NCI-H1417 treated with DMSO at 0.1 percent for 48 hours (cell line): ENCODE measurements at regions not wholly inside any gene's neighbourhood (a gene's known extent, or its start where the extent isn't known, plus 50 kb on each side); places are given as distances from the start of the nearest gene placed in this dataset.

ENCODE experiments used
- DNase-seq: peaks from one replicate; lab custom pipeline; 2025; lab: John Stamatoyannopoulos, UW

DNA sequence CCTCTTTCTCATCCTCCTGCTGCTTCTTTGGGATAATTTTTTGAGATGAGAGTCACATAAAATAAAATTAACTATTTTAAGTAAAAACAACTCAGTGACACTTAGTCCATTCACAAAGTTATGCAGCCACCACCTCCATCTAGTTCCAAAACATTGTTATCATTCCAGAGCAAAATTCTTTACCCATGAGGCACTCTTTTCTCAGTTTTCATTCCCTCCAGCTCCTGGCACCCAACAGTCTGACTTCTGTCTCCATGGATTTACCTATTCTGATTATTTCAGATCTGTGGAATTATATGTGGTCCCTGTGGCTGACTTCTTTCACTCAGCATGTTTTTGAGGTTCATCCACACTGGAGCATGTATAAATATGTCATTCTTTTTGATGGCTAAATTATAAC is 239.9 kb upstream of the DYNLRB2 start:
- DNase-seq = no peak

- DNase-seq = no peak
These were observed 240.3 kb upstream of the DYNLRB2 start for GRCh38 chr16:80300456-80300855.

GRCh38 chr16:80299416-80299815 is 241.4 kb upstream of the DYNLRB2 start:
- DNase-seq = no peak

DNA sequence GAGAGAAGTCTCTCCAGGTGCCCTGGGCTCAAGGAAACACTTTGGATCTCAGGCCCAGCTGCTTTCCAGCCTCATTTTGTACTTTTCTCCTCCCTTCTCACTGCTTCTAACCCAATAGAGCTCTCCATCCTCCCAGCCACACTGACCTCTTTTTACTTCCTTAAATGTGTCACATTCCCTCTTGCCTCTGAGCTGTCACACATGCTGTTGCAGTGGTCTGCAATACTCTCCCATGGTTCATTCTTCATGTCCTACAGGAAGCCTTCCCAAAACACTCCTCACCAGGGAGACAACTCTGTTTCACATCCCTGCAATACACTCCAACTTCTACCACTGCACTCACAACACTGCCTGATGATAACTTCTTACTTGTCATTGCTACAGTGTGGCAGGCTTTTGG is 242.1 kb upstream of the DYNLRB2 start:
- DNase-seq = no peak

DNA sequence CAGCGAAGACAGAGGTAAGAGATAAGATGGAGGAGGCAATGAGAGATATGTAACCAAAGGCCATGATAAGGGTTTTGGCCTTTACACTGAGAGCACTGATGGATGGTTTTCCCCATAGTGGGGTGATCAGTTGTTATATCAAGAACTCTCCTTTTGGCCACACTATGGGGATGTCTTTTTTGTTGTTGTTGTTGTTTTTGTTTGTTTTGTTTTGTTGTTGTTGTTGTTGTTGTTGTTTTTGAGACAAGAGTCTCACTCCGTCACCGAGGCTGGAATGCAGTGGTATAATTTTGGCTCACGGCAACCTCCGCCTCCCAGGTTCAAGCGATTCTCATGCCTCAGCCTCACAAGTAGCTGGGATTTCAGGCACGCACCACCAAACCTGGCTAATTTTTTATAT is 244.8 kb upstream of the DYNLRB2 start:
- no peak for DNase-seq

DNA sequence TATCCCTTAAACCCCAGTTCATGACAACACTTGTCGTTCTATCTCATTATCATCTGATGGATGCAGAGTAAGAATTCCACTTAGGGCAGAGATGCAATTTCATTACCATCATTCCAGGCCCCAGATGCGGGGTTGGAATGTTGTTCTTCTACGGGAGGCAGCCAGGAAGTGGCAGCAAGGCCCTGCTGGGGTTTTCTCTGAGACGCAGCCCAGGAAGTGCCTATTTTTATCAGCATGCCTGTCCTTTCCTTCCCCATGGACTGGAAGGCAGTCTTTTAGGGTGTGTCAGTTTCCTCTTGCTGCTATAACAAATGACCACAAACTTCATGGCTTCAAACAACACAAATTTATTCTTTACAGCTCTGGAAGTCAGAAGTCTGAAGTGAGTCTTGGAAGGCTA is 246.6 kb upstream of the DYNLRB2 start:
- no peak for DNase-seq

DNA sequence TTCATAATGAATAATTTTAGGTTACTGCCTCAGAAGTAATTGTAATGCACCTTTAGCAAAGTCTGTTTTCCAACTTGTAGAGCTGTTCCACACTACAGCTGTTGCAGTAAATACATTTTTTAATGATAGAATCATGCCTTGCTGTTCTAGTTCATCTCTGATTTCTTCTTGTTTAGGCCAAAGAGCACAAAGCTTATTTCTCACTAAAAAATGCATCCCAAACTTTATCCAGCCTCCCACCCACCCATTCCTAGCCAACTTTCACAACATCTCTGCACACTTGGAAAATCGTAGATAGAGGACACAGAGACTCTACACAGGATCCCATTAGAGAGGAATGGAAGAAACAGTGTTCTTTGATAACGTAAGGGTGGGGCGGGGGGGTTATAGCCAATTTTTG is 252.2 kb upstream of the DYNLRB2 start:
- no peak for DNase-seq

DNA sequence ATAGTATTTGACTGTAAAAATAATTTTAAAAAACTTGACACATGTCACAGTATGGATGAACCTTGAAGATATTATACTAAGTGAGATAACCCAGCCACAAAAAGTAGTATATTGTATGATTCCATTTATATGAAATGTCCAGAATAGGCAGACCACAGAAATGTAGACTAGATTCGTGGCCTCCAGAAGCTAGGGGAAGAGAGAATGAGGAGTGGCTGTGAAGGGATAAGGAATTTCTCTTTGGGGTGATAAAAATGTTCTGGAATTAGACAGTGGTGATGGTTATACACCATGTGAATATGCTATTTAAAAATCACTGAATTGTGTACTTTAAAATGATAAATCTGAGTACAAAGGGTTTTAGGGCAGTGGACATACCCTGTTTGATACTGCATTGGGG is 253.1 kb upstream of the DYNLRB2 start:
- DNase-seq = no peak

GRCh38 chr16:80285104-80285503 is 255.7 kb upstream of the DYNLRB2 start:
- DNase-seq = no peak

DNA sequence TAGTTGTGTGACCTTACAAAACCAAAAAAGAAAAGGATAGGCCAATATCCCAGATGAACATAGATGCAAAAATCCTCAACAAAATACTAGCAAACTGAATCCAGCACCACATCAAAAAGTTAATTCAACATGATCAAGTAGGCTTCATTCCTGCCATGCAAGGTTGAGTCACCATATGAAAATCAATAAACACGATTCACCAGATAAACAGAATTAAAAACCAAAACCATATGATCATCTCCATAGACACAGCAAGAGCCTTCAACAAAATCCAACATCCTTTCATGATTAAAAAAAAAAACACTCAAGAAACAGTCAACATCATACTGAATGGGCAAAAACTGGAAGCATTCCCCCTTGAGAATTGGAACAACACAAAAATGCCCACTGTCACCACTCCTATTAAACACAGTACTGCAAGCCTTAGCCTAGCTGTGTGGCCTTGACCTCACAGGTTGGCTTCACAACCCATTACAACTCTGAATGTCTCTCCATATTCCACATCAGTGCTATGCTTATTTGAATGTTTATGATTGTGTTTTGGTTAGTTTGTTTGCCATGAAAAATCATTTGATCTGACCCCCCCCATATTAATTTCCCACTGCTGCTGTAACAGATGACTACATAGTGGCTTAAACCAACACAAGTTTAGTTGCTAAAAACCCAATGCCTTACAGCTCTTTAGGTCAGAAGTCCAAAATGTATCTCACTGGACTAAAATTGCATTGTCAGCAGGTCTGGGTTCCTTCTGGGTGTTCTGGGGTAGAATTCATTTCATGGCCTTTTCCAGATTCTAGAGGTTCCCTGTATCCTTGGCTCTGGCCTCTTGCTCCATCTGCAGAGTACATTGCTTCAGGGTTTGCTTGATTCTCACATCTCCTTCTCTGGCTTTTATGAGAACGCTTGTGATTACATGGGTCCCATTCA is 257.1 kb upstream of the DYNLRB2 start:
- DNase-seq = no peak

DNA sequence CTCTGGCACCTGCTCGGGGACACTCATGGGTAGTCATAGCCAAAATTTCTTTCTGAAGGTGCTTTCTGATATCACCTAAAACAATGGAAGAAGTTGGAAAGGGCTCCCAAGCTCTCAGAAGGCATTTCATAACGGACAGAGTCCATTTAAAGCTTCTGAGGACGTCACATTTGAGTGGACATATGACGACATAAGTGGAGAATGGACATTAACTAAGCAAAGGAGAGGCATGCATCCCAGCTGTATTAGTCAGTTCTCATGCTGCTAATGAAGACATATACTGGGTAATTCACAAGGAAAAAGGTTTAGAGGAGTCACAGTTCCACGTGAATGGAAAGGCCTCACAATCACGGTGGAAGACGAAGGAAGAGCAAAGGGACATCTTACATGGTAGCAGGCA is 260.2 kb upstream of the DYNLRB2 start:
- DNase-seq = no peak

- no peak for DNase-seq
These were observed 261.1 kb upstream of the DYNLRB2 start for GRCh38 chr16:80279656-80280055.

DNA sequence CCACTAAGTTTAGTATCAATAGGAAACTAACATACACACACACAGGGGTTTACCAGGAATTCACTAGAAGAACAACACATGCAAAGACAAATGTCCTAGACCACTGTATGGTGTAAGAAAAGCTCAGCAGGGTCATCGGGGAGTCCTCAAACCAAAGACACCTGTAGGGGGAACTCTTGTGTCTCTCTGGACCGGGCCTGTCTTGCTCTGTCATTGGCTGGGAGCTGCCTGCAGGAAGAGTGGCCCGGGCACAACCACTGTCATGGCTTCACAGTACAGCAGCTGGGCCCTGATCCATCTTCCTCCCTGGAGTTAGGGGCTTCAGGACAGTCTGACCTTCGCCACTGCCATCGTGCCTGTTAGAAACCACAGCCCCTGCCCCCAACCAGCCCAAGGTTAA is 263.6 kb upstream of the DYNLRB2 start:
- no peak for DNase-seq

- DNase-seq = no peak
These were observed 266.1 kb upstream of the DYNLRB2 start for GRCh38 chr16:80274576-80275191.

GRCh38 chr16:80273635-80274538 is 266.9 kb upstream of the DYNLRB2 start:
- DNase-seq = no peak

GRCh38 chr16:80265624-80266306 is 275.0 kb upstream of the DYNLRB2 start:
- DNase-seq = no peak

DNA sequence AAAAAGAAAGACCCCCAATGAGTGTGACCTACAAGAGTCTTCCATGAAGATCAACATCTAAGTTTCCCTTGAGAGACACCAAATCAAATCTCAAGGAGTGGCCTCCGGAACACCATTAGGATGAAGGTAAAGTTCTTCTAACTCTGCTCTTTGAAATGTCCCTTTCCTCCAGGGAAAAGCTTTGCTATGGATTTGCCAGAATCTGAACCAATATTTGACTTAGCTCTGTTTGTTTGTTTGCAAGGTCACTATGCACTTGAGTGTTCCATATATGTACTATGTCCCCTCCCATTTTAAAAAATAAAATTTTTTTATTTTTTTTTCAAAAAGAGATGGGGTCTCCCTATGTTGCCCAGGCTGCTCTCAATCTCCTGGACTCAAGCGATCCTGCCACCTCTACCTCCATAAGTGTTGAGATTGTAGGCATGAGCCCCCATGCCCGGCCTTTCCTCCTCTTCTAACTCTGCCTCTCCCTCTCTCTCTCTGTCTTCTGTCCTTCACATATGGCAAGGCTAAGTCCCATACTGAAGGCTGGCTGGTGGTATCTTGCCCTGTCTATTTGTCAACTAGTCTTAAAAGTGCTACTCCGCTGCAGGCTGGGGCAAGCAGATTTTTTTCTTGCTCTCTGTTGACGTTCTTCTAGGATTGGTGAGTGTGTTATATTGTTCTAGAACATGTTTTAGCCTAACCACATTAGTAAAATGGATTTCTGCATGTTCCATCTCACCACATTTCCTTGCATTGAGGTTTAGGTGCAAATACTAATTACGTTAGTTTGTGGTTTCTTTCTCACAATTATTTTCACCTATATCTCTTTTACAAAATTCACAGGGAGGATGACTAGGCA is 276.7 kb upstream of the DYNLRB2 start:
- no peak for DNase-seq

GRCh38 chr16:80263181-80263823 is 277.5 kb upstream of the DYNLRB2 start:
- peak; percentile 1 for DNase-seq

GRCh38 chr16:80260906-80261311 is 279.9 kb upstream of the DYNLRB2 start:
- no peak for DNase-seq

DNA sequence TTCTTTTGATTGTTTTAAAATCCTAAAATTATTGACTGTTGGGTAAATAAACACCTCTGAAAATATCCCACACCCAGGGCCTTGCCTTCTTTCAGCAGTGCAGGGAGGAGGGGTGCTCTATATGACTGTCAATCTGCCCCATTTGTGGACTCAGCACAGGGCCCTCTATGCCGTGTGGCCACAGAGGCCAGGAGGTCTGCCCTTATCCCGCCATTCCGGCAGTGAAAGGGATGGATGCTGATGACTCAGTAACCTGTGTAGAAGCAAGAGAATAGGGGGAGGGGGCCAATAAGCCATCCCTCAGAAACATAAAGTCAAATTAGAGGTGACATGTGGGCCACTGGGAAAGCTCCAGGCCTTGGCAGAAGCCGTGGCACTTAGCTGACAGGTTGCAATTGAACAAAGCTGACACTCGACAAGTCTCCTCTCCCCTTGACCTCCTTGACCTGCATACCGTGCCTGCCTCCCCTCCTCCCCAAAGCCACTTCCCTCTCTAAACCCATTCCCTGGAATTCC is 281.4 kb upstream of the DYNLRB2 start:
- DNase-seq = no peak
